CD4-positive, alpha-beta T cell (primary cell): ENCODE measurements at regions not wholly inside any gene's neighbourhood (a gene's known extent, or its start where the extent isn't known, plus 50 kb on each side); places are given as distances from the start of the nearest gene placed in this dataset.

Source experiments
- ATAC-seq: fragments of 200-7000 bp; cut with Tn5 transposase; one replicate; pipeline ENCODE4 v1.10.0; 2022; ENCODE audit warnings: mild to moderate bottlenecking; ENCODE audit not compliant: poor library complexity
- CTCF ChIA-PET: fragments of 350-600 bp; sonication (Branson Sonifier 250); formaldehyde crosslinking; loops from one replicate; lab custom pipeline; 2021; ENCODE audit warnings: antibody characterized with exemption, inconsistent platforms; lab: Charles Lee
- POLR2A ChIA-PET: fragments of 350-600 bp; sonication (Branson Sonifier 250); formaldehyde crosslinking; loops from one replicate; lab custom pipeline; 2021; ENCODE audit warnings: antibody characterized with exemption, inconsistent platforms; lab: Charles Lee
- DNase-seq, 14 experiments: peaks; one replicate each; pipeline ENCODE4 v3.0.0-alpha.2; 2013 to 2020; ENCODE audit warnings: mixed read lengths in 2 of 14
- H3K27ac ChIP-seq, 2 donors: one replicate each; pipeline versions ENCODE4 v1.5.1 to v1.7.0; 2013; ENCODE audit warnings: low read length in 2 of 2, low read depth in 1 of 2, mild to moderate bottlenecking in 1 of 2
- H3K27me3 ChIP-seq, 2 experiments: 1 replicate in 1 of 2; 2 replicates in 1 of 2; pipeline versions ENCODE4 v1.6.1 to v1.7.0; 2013; ENCODE audit warnings: low read length in 2 of 2, control low read depth in 1 of 2, mild to moderate bottlenecking in 1 of 2, moderate library complexity in 1 of 2; ENCODE audit not compliant: insufficient read depth in 2 of 2, control insufficient read depth in 1 of 2
- H3K36me3 ChIP-seq: one replicate; pipeline ENCODE4 v1.6.1; 2013; ENCODE audit warnings: low read length, control low read depth; ENCODE audit not compliant: insufficient read depth
- H3K4me1 ChIP-seq: one replicate; pipeline ENCODE4 v1.6.1; 2013; ENCODE audit warnings: low read length, control low read depth; ENCODE audit not compliant: insufficient read depth
- H3K4me3 ChIP-seq: one replicate; pipeline ENCODE4 v1.5.1; 2013; ENCODE audit warnings: mild to moderate bottlenecking, low read length, moderate library complexity
- H3K9me3 ChIP-seq, 2 experiments: 1 replicate in 1 of 2; 2 replicates in 1 of 2; pipeline versions ENCODE4 v1.6.1 to v1.7.0; 2013; ENCODE audit warnings: low read length in 2 of 2, mild to moderate bottlenecking in 2 of 2, control low read depth in 1 of 2, moderate library complexity in 1 of 2; ENCODE audit not compliant: control insufficient read depth in 1 of 2, insufficient read depth in 1 of 2
- H3K27ac Mint-ChIP-seq: one replicate; pipeline ENCODE4 v1.8.0; 2020; ENCODE audit warnings: mixed read lengths
- H3K27me3 Mint-ChIP-seq: one replicate; pipeline ENCODE4 v1.8.0; 2021; ENCODE audit warnings: mixed read lengths
- H3K36me3 Mint-ChIP-seq: one replicate; pipeline ENCODE4 v1.8.0; 2021; ENCODE audit warnings: low read depth, mixed read lengths
- H3K4me1 Mint-ChIP-seq: one replicate; pipeline ENCODE4 v1.8.0; 2021; ENCODE audit warnings: low read depth, mixed read lengths
- H3K4me3 Mint-ChIP-seq: one replicate; pipeline ENCODE4 v1.8.0; 2020; ENCODE audit warnings: mild to moderate bottlenecking, mixed read lengths
- H3K9me3 Mint-ChIP-seq: one replicate; pipeline ENCODE4 v1.8.0; 2020; ENCODE audit warnings: mixed read lengths
- CTCF ChIP-seq: fragments of 200-600 bp; IDR thresholded peaks from one replicate; pipeline ENCODE4 v1.8.0; 2022; ENCODE audit warnings: antibody characterized with exemption, mild to moderate bottlenecking
- intact Hi-C, 2 experiments: fragments of 100-400 bp; cut with DNase I in 1 of 2; cut with micrococcal nuclease in 1 of 2; formaldehyde crosslinking; loops; one replicate each; pipeline versions ENCODE4 v1.15.1 to v1.9.0; 2023 to 2025; cut with DNase I, micrococcal nuclease

DNA sequence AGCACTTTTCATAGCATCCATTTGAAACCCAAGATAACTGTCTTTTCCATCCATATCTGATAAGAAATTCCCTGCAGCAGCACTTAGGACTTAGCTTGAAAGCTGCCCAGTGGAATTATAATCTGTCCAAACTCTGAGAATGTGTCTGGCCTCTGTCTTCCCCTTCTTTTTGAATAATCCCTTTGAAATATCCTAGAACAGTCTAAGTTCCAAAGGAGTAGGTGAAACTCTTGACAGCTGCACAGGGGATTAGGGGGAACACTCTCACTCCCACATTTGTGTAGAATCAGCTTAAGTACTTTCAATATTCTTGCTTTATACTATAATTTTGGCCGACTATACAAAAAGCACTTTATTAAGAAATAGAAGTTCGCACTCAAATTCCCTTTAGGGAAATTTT, 157.7 kb downstream of the PAPSS1 start:
- H3K36me3 ChIP-seq, result no peaks in the 10 kb centered on the region
- no peaks in the 10 kb centered on the region for H3K27me3 ChIP-seq
- no peak for TF ChIP-seq CTCF
- no peaks in the 10 kb centered on the region for H3K36me3 Mint-ChIP-seq
- ChIA-PET POLR2A (no interaction called here), CTCF (no interaction called here)
- H3K4me3 ChIP-seq, result no peak overlapping the region
- peaks cover 14% of the 10 kb centered on the region for H3K9me3 Mint-ChIP-seq
- no peaks in the 10 kb centered on the region for H3K4me1 Mint-ChIP-seq
- ATAC-seq (no peak), DNase-seq (no peak)
- intact Hi-C loops, result no loop called here
- H3K9me3 ChIP-seq, result peaks cover 0 to 11% of the 10 kb centered on the region in 2 experiments
- H3K4me3 Mint-ChIP-seq, result no peak overlapping the region
- no peak overlapping the region for H3K27ac Mint-ChIP-seq
- no peaks in the 10 kb centered on the region for H3K4me1 ChIP-seq
- no peak overlapping the region for H3K27ac ChIP-seq
- H3K27me3 Mint-ChIP-seq, result peaks cover 31% of the 10 kb centered on the region

GRCh38 chr4:107561481-107561880, 158.6 kb downstream of the PAPSS1 start:
- Histone ChIP-seq H3K27me3 (no peaks in the 10 kb centered on the region), H3K36me3 (no peaks in the 10 kb centered on the region), H3K27ac (no peak overlapping the region), H3K9me3 (peaks cover 0 to 11% of the 10 kb centered on the region in 2 experiments), H3K4me1 (no peaks in the 10 kb centered on the region), H3K4me3 (no peak overlapping the region)
- Mint-ChIP-seq H3K27ac (no peak overlapping the region), H3K36me3 (no peaks in the 10 kb centered on the region), H3K4me3 (no peak overlapping the region), H3K9me3 (peaks cover 11% of the 10 kb centered on the region), H3K27me3 (peaks cover 31% of the 10 kb centered on the region), H3K4me1 (no peaks in the 10 kb centered on the region)
- POLR2A ChIA-PET, result no interaction called here
- CTCF ChIA-PET, result no interaction called here
- no peak for DNase-seq
- no peak for TF ChIP-seq CTCF
- no peak for ATAC-seq
- intact Hi-C loops, result no loop called here

DNA sequence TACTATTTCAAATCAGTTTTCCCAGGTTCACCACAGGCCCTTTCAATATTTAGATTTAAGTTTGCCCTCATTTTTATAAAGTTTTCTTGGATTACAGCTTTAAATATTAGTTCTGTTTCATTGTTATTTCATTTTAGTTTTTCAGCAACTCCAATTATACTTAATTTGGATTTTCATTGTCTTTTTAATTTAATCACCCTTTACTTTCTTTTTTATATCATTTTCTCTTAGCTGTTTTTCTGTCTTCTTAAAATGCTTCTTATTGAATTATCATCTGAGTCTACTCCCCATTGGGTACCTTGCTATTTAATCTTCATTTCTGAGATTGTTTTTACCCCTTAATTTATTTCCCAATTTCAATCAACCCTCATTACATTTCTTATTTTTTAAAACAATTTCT, 160.4 kb downstream of the PAPSS1 start:
- intact Hi-C loops, result no loop called here
- ATAC-seq (no peak), DNase-seq (no peak)
- ChIA-PET POLR2A (no interaction called here), CTCF (no interaction called here)
- Histone ChIP-seq H3K27me3 (no peaks in the 10 kb centered on the region), H3K36me3 (no peaks in the 10 kb centered on the region), H3K27ac (no peak overlapping the region), H3K4me1 (no peaks in the 10 kb centered on the region), H3K9me3 (peaks cover 0 to 11% of the 10 kb centered on the region in 2 experiments), H3K4me3 (no peak overlapping the region)
- H3K27ac Mint-ChIP-seq, result no peak overlapping the region
- peaks cover 22% of the 10 kb centered on the region for H3K27me3 Mint-ChIP-seq
- H3K4me1 Mint-ChIP-seq, result no peaks in the 10 kb centered on the region
- no peak overlapping the region for H3K4me3 Mint-ChIP-seq
- no peak for TF ChIP-seq CTCF
- H3K9me3 Mint-ChIP-seq, result peaks cover 13% of the 10 kb centered on the region
- no peaks in the 10 kb centered on the region for H3K36me3 Mint-ChIP-seq
